Left ventricle myocardium inferior (tissue), 1 donor: ENCODE measurements at regions not wholly inside any gene's neighbourhood (a gene's known extent, or its start where the extent isn't known, plus 50 kb on each side); places are given as distances from the start of the nearest gene placed in this dataset.
"Not testable (repeated sequence)": the region's sequence is repeated elsewhere in the genome, so short reads cannot be mapped to it uniquely, and the experiment has no call there.

Source experiments
- DNase-seq: peaks from one replicate; pipeline ENCODE4 v3.0.0-alpha.2; 2020
- H3K27ac ChIP-seq: fragments of 200-600 bp; replicated peaks from 2 replicates; pipeline ENCODE4 v1.8.0; 2021
- H3K27me3 ChIP-seq: fragments of 200-600 bp; 2 replicates; pipeline ENCODE4 v1.8.0; 2021; ENCODE audit warnings: low read depth
- H3K36me3 ChIP-seq: fragments of 200-600 bp; 2 replicates; pipeline ENCODE4 v1.8.0; 2021
- H3K4me1 ChIP-seq: fragments of 200-600 bp; 2 replicates; pipeline ENCODE4 v1.8.0; 2021
- H3K4me3 ChIP-seq: fragments of 200-600 bp; 2 replicates; pipeline ENCODE4 v1.8.0; 2021; ENCODE audit warnings: mild to moderate bottlenecking, moderate library complexity
- H3K9me3 ChIP-seq: fragments of 200-600 bp; replicated peaks from 2 replicates; pipeline ENCODE4 v1.8.0; 2021
- CTCF ChIP-seq: fragments of 200-600 bp; IDR thresholded peaks from 2 replicates; pipeline ENCODE4 v1.8.0; 2021; ENCODE audit warnings: antibody characterized with exemption, mild to moderate bottlenecking, borderline replicate concordance
- intact Hi-C: fragments of 100-400 bp; cut with micrococcal nuclease; formaldehyde crosslinking; loops from one replicate; pipeline ENCODE4 v1.11.0; 2022
- donor health status: DM: no; HTN: yes; CAD: no; lungs with severe emphysema.

- intact Hi-C loops, H3K36me3 ChIP-seq, H3K4me3 ChIP-seq, H3K4me1 ChIP-seq, H3K9me3 ChIP-seq, H3K27ac ChIP-seq, DNase-seq: not testable (repeated sequence)
- TF ChIP-seq CTCF, result peak; percentile 63
- peaks cover 26% of the 10 kb centered on the region for H3K27me3 ChIP-seq
Observed at GRCh38 chr10:42192450-42192849, 445.9 kb downstream of the ZNF33B start.

GRCh38 chr10:42187501-42188195 lies 450.7 kb downstream of the ZNF33B start:
- intact Hi-C loops, H3K9me3 ChIP-seq, H3K4me1 ChIP-seq, H3K4me3 ChIP-seq, DNase-seq, H3K27ac ChIP-seq, H3K36me3 ChIP-seq: not testable (repeated sequence)
- peaks cover 20% of the 10 kb centered on the region for H3K27me3 ChIP-seq

- H3K4me3 ChIP-seq, H3K4me1 ChIP-seq, H3K9me3 ChIP-seq, H3K27ac ChIP-seq, intact Hi-C loops, H3K36me3 ChIP-seq, DNase-seq: not testable (repeated sequence)
- peak; percentile 60 for TF ChIP-seq CTCF
- peaks cover 77% of the 10 kb centered on the region for H3K27me3 ChIP-seq
Observed at GRCh38 chr10:42177793-42178689, 460.3 kb downstream of the ZNF33B start.

GRCh38 chr10:42177077-42177792 lies 461.1 kb downstream of the ZNF33B start:
- Histone ChIP-seq H3K4me3 (peak overlapping the region; percentile 30), H3K36me3 (no peaks in the 10 kb centered on the region), H3K4me1 (peaks cover 4% of the 10 kb centered on the region), H3K9me3 (peaks cover 13% of the 10 kb centered on the region), H3K27me3 (peaks cover 74% of the 10 kb centered on the region), H3K27ac (no peak overlapping the region)
- DNase-seq, result no peak
- intact Hi-C loops, result no loop called here
- no peak for TF ChIP-seq CTCF

- Histone ChIP-seq H3K27me3 (peaks cover 17% of the 10 kb centered on the region), H3K36me3 (no peaks in the 10 kb centered on the region), H3K4me3 (no peak overlapping the region), H3K9me3 (peaks cover 5% of the 10 kb centered on the region), H3K4me1 (no peaks in the 10 kb centered on the region), H3K27ac (no peak overlapping the region)
- intact Hi-C loops, result no loop called here
- DNase-seq, result no peak
- TF ChIP-seq CTCF, result no peak
Observed at GRCh38 chr10:42150428-42151061, 487.8 kb downstream of the ZNF33B start.
